ENCODE measurements at regions not wholly inside any gene's neighbourhood (a gene's known extent, or its start where the extent isn't known, plus 50 kb on each side); places are given as distances from the start of the nearest gene placed in this dataset.

DNA sequence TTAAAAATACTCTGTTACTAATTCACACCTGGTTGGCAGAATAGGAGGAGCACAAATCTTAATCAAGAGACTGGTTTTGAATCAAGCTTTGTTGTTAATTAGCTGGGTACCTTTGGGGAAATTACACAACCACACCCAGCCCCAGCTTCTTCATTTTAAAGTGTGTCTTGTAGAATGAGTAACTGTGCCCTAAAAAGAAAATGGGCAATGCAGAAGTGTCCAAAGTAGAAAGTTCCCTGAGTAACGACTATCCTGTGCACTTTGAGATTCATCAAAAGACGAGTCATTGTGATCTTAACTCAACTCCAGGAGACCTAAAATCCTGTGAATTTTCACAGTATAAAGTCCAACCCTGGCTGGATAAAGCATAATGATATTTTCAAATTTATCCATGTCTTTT lies 792.3 kb upstream of the HS3ST1 start:
- TF ChIP-seq EZH2 (IDR thresholded peaks at IDR 0.05; ENCODE audit: low read length): no peak
- TF ChIP-seq, protein P1, sequence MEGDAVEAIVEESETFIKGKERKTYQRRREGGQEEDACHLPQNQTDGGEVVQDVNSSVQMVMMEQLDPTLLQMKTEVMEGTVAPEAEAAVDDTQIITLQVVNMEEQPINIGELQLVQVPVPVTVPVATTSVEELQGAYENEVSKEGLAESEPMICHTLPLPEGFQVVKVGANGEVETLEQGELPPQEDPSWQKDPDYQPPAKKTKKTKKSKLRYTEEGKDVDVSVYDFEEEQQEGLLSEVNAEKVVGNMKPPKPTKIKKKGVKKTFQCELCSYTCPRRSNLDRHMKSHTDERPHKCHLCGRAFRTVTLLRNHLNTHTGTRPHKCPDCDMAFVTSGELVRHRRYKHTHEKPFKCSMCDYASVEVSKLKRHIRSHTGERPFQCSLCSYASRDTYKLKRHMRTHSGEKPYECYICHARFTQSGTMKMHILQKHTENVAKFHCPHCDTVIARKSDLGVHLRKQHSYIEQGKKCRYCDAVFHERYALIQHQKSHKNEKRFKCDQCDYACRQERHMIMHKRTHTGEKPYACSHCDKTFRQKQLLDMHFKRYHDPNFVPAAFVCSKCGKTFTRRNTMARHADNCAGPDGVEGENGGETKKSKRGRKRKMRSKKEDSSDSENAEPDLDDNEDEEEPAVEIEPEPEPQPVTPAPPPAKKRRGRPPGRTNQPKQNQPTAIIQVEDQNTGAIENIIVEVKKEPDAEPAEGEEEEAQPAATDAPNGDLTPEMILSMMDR (optimal IDR thresholded peaks at IDR 0.05 in 1 of 3, IDR thresholded peaks at IDR 0.05 in 1 of 3, conservative IDR thresholded peaks at IDR 0.05 in 1 of 3; ENCODE audit: extremely low read depth in 1 of 3, insufficient read depth in 2 of 3, low read length in 3 of 3): no peak

Measured in keratinocyte (primary cell).